GM21526 (cell line): ENCODE measurements at regions not wholly inside any gene's neighbourhood (a gene's known extent, or its start where the extent isn't known, plus 50 kb on each side); places are given as distances from the start of the nearest gene placed in this dataset.

Source experiments
- ATAC-seq: cut with Tn5 transposase; IDR thresholded peaks from one replicate; pipeline ENCODE4 v1.9.1; 2021; ENCODE audit warnings: moderate library complexity; ENCODE audit not compliant: unreplicated experiment, low FRiP score

- no peak for ATAC-seq
Observed at GRCh38 chr5:169450464-169450863, 133.1 kb upstream of the SPDL1 start.

- ATAC-seq: no peak
Observed at GRCh38 chr5:169448826-169449225, 134.7 kb upstream of the SPDL1 start.

DNA sequence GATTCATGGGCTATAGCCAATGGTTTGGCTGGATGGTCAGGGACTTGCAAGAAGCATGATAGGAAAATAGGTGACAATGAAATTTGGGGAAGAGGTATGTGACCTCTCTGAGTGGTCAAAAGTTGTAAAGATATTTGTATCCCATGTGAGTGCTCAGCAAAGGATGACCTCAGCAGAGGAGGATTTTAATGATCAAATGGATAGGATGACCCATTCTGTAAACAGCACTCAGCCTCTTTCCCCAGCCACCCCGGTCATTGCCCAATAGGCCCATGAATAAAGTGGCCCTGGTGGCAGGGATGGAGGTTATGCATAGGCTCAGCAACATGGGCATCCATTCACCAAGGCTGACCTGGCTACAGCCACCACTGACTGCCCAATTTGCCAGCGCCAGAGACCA, 138.4 kb upstream of the SPDL1 start:
- ATAC-seq: no peak

- no peak for ATAC-seq
Observed at GRCh38 chr5:169442913-169443784, 140.4 kb upstream of the SPDL1 start.

DNA sequence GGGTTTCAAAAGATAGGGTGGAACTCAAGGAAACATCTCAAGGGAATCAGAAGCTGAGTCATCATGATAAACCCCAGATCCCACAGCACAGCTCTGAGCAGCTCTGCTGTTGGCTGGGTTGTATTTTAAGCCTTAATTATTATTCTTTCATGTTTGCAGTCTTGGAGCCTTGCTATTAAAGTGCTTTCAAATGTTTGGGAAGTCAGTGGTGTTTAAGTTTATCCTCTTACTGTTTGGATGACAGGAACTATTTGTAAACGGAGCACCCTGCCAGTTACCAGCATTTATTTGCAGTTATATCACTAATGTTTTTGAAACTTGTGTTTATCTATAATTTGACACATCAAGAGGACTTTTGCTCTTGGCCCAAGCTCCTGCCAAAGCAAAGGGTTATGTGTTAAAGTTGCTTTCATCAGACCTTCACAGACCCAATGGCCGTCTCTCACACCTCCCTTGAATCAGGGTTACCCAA, 141.1 kb upstream of the SPDL1 start:
- ATAC-seq: no peak

GRCh38 chr5:169440107-169440705, 139.3 kb upstream of the SLIT3 start:
- ATAC-seq: no peak

DNA sequence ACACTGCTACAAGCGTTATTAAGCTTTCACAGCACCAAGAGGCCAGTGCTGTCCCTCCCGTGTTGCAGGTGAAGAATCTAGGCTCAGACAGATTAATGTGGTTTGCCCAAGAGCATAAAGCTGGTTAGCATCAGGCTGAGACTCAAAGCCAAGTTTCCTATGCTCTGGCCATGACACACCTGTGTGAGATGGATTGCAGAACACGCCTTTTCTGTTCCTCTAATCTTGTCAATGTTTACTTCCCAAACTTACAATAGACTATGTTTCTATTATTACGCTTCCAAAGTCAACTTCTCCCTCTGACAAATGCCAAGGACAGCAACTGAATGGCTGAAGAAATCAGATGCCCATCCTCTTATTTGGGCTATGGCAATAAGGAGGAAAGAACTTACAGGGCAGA, 138.4 kb upstream of the SLIT3 start:
- ATAC-seq: no peak

DNA sequence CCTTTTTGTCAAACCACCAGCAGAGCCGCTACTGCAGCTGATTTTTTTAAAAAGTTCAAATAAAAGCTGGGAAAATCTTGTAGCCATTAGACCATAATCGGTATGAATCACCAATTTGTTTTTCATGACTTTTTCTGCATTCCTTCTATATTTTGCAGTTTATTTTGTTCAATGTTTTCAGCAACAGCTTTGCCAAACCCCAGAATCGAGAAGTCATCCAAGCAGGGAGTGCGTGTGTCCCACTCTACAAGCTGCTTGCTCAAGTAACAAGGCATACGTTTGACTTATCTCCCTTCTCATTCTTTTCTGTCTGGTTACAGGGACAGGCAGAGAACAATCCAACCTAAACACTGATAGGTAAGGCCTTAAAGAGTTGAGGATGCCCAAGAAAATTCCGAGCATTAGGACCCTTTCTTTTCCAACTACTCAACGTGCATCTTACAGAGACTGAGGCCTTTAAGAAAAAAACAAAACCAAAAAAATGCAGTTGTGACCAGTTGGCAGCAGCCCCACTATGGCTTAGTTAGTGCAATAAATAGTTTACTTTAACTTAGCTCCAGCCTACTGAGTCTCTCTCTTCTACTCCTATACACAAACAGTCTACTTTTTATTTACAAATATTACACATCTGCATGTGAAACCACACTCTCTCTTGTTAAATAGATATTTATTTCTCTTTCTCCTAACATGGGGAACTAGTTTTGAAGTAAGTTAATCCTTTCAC, 134.7 kb upstream of the SLIT3 start:
- ATAC-seq: no peak

DNA sequence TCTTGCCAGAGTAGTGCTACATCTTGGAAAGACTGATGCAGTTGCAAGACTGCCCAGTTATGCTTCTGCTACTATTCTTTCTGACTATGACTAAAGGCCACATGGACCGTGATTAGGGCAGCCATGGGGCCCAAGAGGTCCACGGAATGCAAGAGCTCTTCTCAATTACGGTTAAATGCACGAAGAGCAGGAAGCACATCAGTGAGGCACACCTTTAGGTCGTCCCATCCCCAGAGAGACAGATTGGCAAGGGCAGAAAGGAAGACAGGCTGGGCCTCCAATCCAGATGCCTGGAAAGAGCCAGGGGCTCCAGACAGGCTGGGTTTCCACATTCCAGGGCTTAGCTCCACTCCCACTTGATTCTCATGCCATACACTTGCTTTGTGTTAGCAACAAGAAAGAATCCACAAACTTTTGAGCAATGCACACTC, 132.3 kb upstream of the SLIT3 start:
- no peak for ATAC-seq

- ATAC-seq: no peak
Observed at GRCh38 chr5:169431386-169431785, 130.4 kb upstream of the SLIT3 start.

GRCh38 chr5:169430671-169431070, 129.7 kb upstream of the SLIT3 start:
- ATAC-seq: no peak

DNA sequence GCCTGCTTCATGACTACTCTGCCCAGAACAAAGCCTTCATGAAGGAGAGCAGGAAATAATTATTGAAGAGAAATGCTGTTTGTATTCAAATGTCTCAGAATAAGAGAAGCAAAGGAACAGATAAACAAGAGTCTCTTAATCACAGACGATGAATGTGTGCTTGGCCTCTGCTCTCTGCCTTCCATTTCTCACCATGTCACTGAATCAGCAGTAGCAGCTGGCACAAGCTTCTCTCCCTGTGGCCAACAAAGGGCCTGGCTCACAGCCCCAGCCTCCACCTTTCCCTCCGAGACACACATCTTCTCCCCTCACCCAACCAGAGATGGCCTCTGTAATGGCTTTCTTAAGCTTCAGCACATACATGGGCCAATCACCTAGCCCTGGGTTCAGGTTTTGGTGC, 128.1 kb upstream of the SLIT3 start:
- no peak for ATAC-seq

GRCh38 chr5:169426784-169427183, 125.8 kb upstream of the SLIT3 start:
- no peak for ATAC-seq

DNA sequence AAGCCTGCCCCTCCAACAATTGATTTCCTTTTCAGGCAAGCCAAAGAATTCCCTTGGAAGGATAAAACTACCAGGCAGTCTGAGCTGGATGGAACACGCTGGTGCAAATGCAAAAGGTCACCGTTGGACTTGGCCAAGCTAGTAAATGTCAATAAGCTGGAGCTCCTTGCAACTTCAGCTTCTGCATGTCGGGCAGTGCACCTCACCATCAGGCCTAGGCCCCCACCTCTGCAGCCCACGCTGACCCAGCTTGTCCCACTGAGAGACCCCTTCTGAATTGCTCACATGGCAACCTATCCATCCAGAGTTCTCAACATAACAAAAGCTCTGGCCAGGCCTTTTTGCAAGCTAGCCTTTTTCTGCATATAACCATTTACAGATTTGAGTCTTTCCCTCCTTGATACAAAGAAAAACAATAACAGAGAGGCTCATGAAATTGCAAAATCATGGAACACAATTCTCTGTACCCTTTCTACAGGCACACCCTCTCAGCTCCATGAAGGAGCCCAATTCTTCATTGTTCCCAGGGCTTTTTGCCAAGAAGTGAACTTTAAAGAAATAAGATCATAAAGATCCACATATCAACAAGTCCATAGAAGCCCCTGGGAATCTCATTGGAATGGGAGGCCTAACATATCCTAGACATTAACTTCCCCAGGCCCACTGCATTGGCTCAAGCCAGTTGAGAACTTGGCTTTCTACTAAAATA, 123.9 kb upstream of the SLIT3 start:
- ATAC-seq: no peak

GRCh38 chr5:169424279-169424655, 123.3 kb upstream of the SLIT3 start:
- no peak for ATAC-seq

DNA sequence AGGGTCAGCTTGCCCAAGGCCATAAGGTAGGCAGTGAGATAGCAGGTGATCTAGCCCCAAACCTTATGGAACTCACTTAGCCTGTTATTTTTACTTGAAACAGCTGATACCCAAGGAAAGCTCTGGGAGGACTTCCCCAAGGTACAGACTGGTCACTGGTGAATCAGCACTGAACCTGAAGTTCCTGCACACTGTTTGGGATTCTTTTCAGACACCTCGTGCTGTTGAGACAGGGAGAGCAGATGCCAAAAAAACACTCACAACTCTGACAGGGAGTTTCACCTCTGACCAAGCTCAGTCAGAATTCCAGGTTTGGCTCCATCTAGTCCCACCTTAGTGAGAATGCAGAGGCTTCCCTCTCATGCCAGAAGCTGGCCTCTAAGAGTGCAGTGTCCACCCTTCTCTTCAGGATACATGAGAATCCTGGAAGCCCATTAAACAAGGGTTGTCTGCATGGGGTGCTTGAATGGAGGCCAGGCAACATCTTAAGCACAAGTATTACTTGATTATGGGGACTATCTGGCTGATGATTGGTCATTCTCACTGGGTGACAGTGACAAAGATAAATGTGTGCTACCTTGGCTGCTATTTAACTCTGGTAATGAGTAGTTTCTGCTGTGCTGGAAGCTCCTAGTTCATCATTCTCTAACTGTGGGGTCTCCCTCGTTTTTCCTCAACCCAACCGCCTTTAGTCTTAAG, 122.8 kb upstream of the SLIT3 start:
- ATAC-seq: no peak

DNA sequence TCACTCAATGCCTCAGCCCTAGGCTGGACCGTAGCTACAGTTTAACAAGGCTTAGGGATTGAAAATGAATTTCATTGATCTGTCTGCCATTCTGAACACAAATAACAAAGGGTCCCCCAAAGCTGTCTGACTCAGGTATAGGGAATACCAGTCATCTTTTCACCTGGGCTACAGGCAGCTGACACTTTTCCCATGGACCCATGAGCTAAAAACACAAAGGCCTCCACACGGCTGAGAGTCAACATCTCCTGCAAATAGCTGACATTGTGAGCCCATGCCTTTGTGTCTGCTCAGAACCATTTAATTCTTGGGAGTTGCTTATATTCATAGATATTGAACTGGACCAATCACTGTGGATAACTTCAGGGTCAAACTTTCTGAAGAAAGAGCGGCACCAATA, 121.1 kb upstream of the SLIT3 start:
- ATAC-seq: no peak

DNA sequence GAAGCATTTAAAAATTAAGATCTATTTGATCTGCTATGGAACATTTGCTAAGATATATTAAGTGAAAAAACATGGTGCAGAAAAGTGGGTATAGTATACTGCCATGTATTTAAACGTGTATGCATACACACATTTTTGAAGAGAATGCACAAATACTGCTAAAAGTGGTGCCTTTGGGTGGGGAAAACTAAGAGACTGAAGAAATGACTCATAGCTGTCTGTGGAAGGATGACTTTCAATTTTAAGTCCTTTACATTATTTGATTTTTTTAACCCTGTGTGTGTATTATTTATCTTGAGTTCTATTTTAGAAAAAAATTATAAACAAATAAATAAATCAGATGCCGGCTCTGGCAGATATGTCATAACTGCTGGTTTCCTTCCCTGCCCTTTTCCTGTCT, 120.7 kb upstream of the SLIT3 start:
- ATAC-seq: no peak

- no peak for ATAC-seq
Observed at GRCh38 chr5:169417676-169418075, 116.7 kb upstream of the SLIT3 start.

GRCh38 chr5:169416583-169417196, 115.8 kb upstream of the SLIT3 start:
- peak; percentile 99 for ATAC-seq
